ENCODE measurements at regions not wholly inside any gene's neighbourhood (a gene's known extent, or its start where the extent isn't known, plus 50 kb on each side); places are given as distances from the start of the nearest gene placed in this dataset.
"Not testable (repeated sequence)": the region's sequence is repeated elsewhere in the genome, so short reads cannot be mapped to it uniquely, and the experiment has no call there.

GRCh38 chr6:166795879-166796278, 160.5 kb downstream of the RNASET2 start:
- TF ChIP-seq CTCF (IDR thresholded peaks at IDR 0.05): no peak

GRCh38 chr6:166790808-166791207, 163.8 kb upstream of the RPS6KA2 start:
- H3K9me3 ChIP-seq; DNase-seq; H3K27me3 ChIP-seq; H3K27ac ChIP-seq; H3K4me3 ChIP-seq; H3K4me1 ChIP-seq (ENCODE audit: insufficient read depth); intact Hi-C loops (cut with DNase I); H3K36me3 ChIP-seq: not testable (repeated sequence)
- WGBS, 3 donors: 73 to 95% (median 84%) methylated on average over 2 to 3 of the region's 3 CpGs

More at GRCh38 chr6:166795879-166796278, 160.5 kb downstream of the RNASET2 start:
- Histone ChIP-seq H3K27me3 (no peaks in the 10 kb centered on the region), H3K36me3 (no peaks in the 10 kb centered on the region), H3K27ac (no peak overlapping the region), H3K4me3 (no peak overlapping the region), H3K9me3 (no peaks in the 10 kb centered on the region), H3K4me1 (ENCODE audit: insufficient read depth) (no peaks in the 10 kb centered on the region)
- intact Hi-C loops (cut with DNase I): no loop called here
- WGBS, 3 donors: 64 to 80% (median 66%) methylated on average over 3 of the region's 3 CpGs
- DNase-seq: no peak

GRCh38 chr6:166788846-166789529, 161.9 kb upstream of the RPS6KA2 start:
- H3K36me3 ChIP-seq; H3K27ac ChIP-seq; H3K4me1 ChIP-seq (ENCODE audit: insufficient read depth); intact Hi-C loops (cut with DNase I); H3K9me3 ChIP-seq; H3K27me3 ChIP-seq; H3K4me3 ChIP-seq; DNase-seq: not testable (repeated sequence)
- 88 to 94% (median 91%) methylated on average over 22 of the region's 22 CpGs for WGBS, 3 donors

- Histone ChIP-seq H3K9me3 (no peaks in the 10 kb centered on the region), H3K4me1 (ENCODE audit: insufficient read depth) (no peaks in the 10 kb centered on the region), H3K36me3 (no peaks in the 10 kb centered on the region), H3K4me3 (no peak overlapping the region), H3K27ac (no peak overlapping the region), H3K27me3 (no peaks in the 10 kb centered on the region)
- intact Hi-C loops (cut with DNase I): no loop called here
- no peak for TF ChIP-seq EP300 (IDR thresholded peaks at IDR 0.05)
- TF ChIP-seq CTCF (IDR thresholded peaks at IDR 0.05): peak; percentile 10 to 56 (median 21)
- no peak for TF ChIP-seq POLR2A (IDR thresholded peaks at IDR 0.05)
- 4 to 7% (median 6%) methylated on average over 3 of the region's 3 CpGs for WGBS, 3 donors
- no peak for DNase-seq
These were observed 159.7 kb upstream of the RPS6KA2 start for GRCh38 chr6:166786704-166787293.

- no peak for DNase-seq
- intact Hi-C loops (cut with DNase I): no loop called here
- Histone ChIP-seq H3K4me3 (no peak overlapping the region), H3K27me3 (no peaks in the 10 kb centered on the region), H3K4me1 (ENCODE audit: insufficient read depth) (no peaks in the 10 kb centered on the region), H3K36me3 (no peaks in the 10 kb centered on the region), H3K9me3 (no peaks in the 10 kb centered on the region), H3K27ac (no peak overlapping the region)
- TF ChIP-seq CTCF (IDR thresholded peaks at IDR 0.05): no peak
- no peak for TF ChIP-seq POLR2A (IDR thresholded peaks at IDR 0.05)
- no peak for TF ChIP-seq EP300 (IDR thresholded peaks at IDR 0.05)
- 74 to 80% (median 78%) methylated on average over 6 of the region's 6 CpGs for WGBS, 3 donors
These were observed 158.1 kb upstream of the RPS6KA2 start for GRCh38 chr6:166785131-166785530.
